ENCODE measurements at regions not wholly inside any gene's neighbourhood (a gene's known extent, or its start where the extent isn't known, plus 50 kb on each side); places are given as distances from the start of the nearest gene placed in this dataset.
A peak's percentile ranks its signal among the peaks of the same experiment; 100 is the strongest.
"Not testable (repeated sequence)": the region's sequence is repeated elsewhere in the genome, so short reads cannot be mapped to it uniquely, and the experiment has no call there.

- DNase-seq, result not testable (repeated sequence)
Observed at GRCh38 chr19:14283813-14284520, 78.0 kb upstream of the ADGRL1 start.

- DNase-seq, result not testable (repeated sequence)
Observed at GRCh38 chr19:14279270-14279669, 73.3 kb upstream of the ADGRL1 start.

- no peak for DNase-seq
Observed at GRCh38 chr19:14277608-14278007, 71.6 kb upstream of the ADGRL1 start.

- DNase-seq, result not testable (repeated sequence)
Observed at GRCh38 chr19:14275823-14276222, 69.9 kb upstream of the ADGRL1 start.

- DNase-seq, result no peak
Observed at GRCh38 chr19:14272623-14273022, 66.7 kb upstream of the ADGRL1 start.

- no peak for DNase-seq
Observed at GRCh38 chr19:14271840-14272239, 65.9 kb upstream of the ADGRL1 start.

GRCh38 chr19:14270557-14270956, 64.6 kb upstream of the ADGRL1 start:
- not testable (repeated sequence) for DNase-seq

- no peak for DNase-seq
Observed at GRCh38 chr19:14267224-14267741, 61.3 kb upstream of the ADGRL1 start.

GRCh38 chr19:14266208-14266607, 60.2 kb upstream of the ADGRL1 start:
- not testable (repeated sequence) for DNase-seq

- peak; percentile 44 for DNase-seq
Observed at GRCh38 chr19:14265290-14266036, 59.5 kb upstream of the ADGRL1 start.

GRCh38 chr19:14255902-14256649, 50.1 kb upstream of the ADGRL1 start:
- not testable (repeated sequence) for DNase-seq

Measured in right kidney (tissue), 1 donor.